GM12878 (cell line): ENCODE measurements at regions not wholly inside any gene's neighbourhood (a gene's known extent, or its start where the extent isn't known, plus 50 kb on each side); places are given as distances from the start of the nearest gene placed in this dataset.

Experiments used
- ASH2L ChIP-seq: fragments of 300-600, 200-600 bp; sonication (generic); IDR thresholded peaks from 2 replicates; pipeline ENCODE4 v1.6.1; 2017; ENCODE audit warnings: low read depth, mild to moderate bottlenecking, borderline replicate concordance
- BACH1 ChIP-seq: fragments of 450-650 bp; IDR thresholded peaks from 2 replicates; pipeline ENCODE4 v1.6.1; 2017; ENCODE audit warnings: mild to moderate bottlenecking, borderline replicate concordance
- CBFB ChIP-seq: IDR thresholded peaks from 2 replicates; pipeline ENCODE4 v1.6.1; 2016; ENCODE audit warnings: antibody characterized with exemption, low read depth
- CBX3 ChIP-seq: fragments of 200-600 bp; sonication (generic); IDR thresholded peaks from 2 replicates; pipeline ENCODE4 v1.6.1; 2016; ENCODE audit warnings: low read depth, borderline replicate concordance
- CREB1 ChIP-seq: IDR thresholded peaks from 2 replicates; pipeline ENCODE4 v1.6.1; 2012; ENCODE audit warnings: low read depth, mild to moderate bottlenecking, inconsistent platforms
- E4F1 ChIP-seq: fragments of 450-650 bp; IDR thresholded peaks from 2 replicates; pipeline ENCODE4 v1.6.1; 2018; ENCODE audit warnings: borderline replicate concordance, mild to moderate bottlenecking; ENCODE audit not compliant: partially characterized antibody
- ELK1 ChIP-seq: IDR thresholded peaks from 2 replicates; pipeline ENCODE4 v1.6.1; 2012; ENCODE audit warnings: low read depth, low read length, improper control_type of control experiment
- EP300 ChIP-seq, 2 experiments: fragments of 150-350 bp in 1 of 2; IDR thresholded peaks; 2 replicates each; pipeline ENCODE4 v1.6.1; 2011 to 2012; ENCODE audit warnings: low read depth in 2 of 2, low read length in 2 of 2, borderline replicate concordance in 1 of 2, improper control_type of control experiment in 1 of 2, inconsistent platforms in 1 of 2; ENCODE audit not compliant: control insufficient read depth in 1 of 2
- FOXK2 ChIP-seq: fragments of 450-650 bp; IDR thresholded peaks from 2 replicates; pipeline ENCODE4 v1.6.1; 2017; ENCODE audit warnings: mild to moderate bottlenecking, moderate library complexity
- FOXM1 ChIP-seq: IDR thresholded peaks from 2 replicates; pipeline ENCODE4 v1.6.1; 2012; ENCODE audit warnings: low read depth, mild to moderate bottlenecking, inconsistent platforms, low read length, moderate library complexity
- HDAC2 ChIP-seq: fragments of 200-600 bp; sonication (generic); IDR thresholded peaks from 2 replicates; pipeline ENCODE4 v1.6.1; 2017
- IKZF2 ChIP-seq, 2 experiments: fragments of 450-650 bp; IDR thresholded peaks; 2 replicates each; pipeline ENCODE4 v1.6.1; 2017; ENCODE audit warnings: mild to moderate bottlenecking in 2 of 2, moderate library complexity in 2 of 2
- IRF3 ChIP-seq: fragments of 450-650 bp; IDR thresholded peaks from 2 replicates; pipeline ENCODE4 v1.6.1; 2014; ENCODE audit warnings: mild to moderate bottlenecking
- IRF4 ChIP-seq: IDR thresholded peaks from 2 replicates; pipeline ENCODE4 v1.6.1; 2011; ENCODE audit warnings: low read depth, low read length
- MXI1 ChIP-seq: fragments of 150-350 bp; IDR thresholded peaks from 2 replicates; pipeline ENCODE4 v1.6.1; 2011; ENCODE audit warnings: low read depth, mild to moderate bottlenecking, inconsistent platforms, low read length, improper control_type of control experiment
- NKRF ChIP-seq: fragments of 450-650 bp; conservative IDR thresholded peaks from 2 replicates; pipeline ENCODE4 v1.6.1; 2017; ENCODE audit warnings: mild to moderate bottlenecking, moderate library complexity
- PAX5 ChIP-seq: IDR thresholded peaks from 2 replicates; pipeline ENCODE4 v1.6.1; 2011; ENCODE audit warnings: low read depth, low read length, borderline replicate concordance
- POLR2AphosphoS2 ChIP-seq: IDR thresholded peaks from 2 replicates; pipeline ENCODE4 v1.6.1; 2011; ENCODE audit warnings: low read depth, mild to moderate bottlenecking, low read length, improper control_type of control experiment, moderate library complexity
- POU2F2 ChIP-seq: IDR thresholded peaks from 3 replicates; pipeline ENCODE4 v1.6.1; 2011; ENCODE audit warnings: low read depth, mild to moderate bottlenecking, low read length, borderline replicate concordance
- RAD21 ChIP-seq: IDR thresholded peaks from 2 replicates; pipeline ENCODE4 v1.6.1; 2011; ENCODE audit warnings: mild to moderate bottlenecking, low read depth, low read length, moderate library complexity; ENCODE audit not compliant: insufficient read depth
- RB1 ChIP-seq: fragments of 450-650 bp; formaldehyde crosslinking; IDR thresholded peaks from 2 replicates; pipeline ENCODE4 v1.6.1; 2017; ENCODE audit warnings: mild to moderate bottlenecking, borderline replicate concordance
- SUZ12 ChIP-seq: fragments of 200-600 bp; sonication (generic); IDR thresholded peaks from one replicate; pipeline ENCODE4 v1.6.1; 2018; ENCODE audit warnings: antibody characterized with exemption, mild to moderate bottlenecking; ENCODE audit not compliant: unreplicated experiment
- TCF3 ChIP-seq: IDR thresholded peaks from 2 replicates; pipeline ENCODE4 v1.6.1; 2012; ENCODE audit warnings: low read depth, mild to moderate bottlenecking, low read length, borderline replicate concordance; ENCODE audit not compliant: insufficient read depth
- YY1 ChIP-seq: IDR thresholded peaks from 2 replicates; pipeline ENCODE4 v1.6.1; 2011; ENCODE audit warnings: low read depth, mild to moderate bottlenecking, low read length
- ZNF622 ChIP-seq: fragments of 450-650 bp; IDR thresholded peaks from 2 replicates; pipeline ENCODE4 v1.6.1; 2017; ENCODE audit warnings: mild to moderate bottlenecking, inconsistent platforms

GRCh38 chr12:68451261-68452077 is 119.3 kb upstream of the MDM1 start (continued):
- TF ChIP-seq E4F1 (no peak), CREB1 (peak; percentile 4; the same call in 1 of the 2 replicates), BACH1 (no peak), SUZ12 (no peak), FOXM1 (peak; percentile 23; the same call in 1 of the 2 replicates), POU2F2 (0 out of 3 replicates have a peak, but pooled peaks have one; percentile 3), IRF4 (peak; percentile 81), POLR2AphosphoS2 (no peak), ZNF622 (no peak), EP300 (IDR thresholded peaks at IDR 0.05; ENCODE audit: borderline replicate concordance in 1 of 2, control insufficient read depth in 1 of 2, low read depth in 2 of 2, low read length in 2 of 2) (peak; percentile 32 to 50; a peak in 2 of 4 replicates), YY1 (0 out of 2 replicates have a peak, but pooled peaks have one; percentile 6), IRF3 (no peak), IKZF2 (IDR thresholded peaks at IDR 0.05) (peak; percentile 52; a peak in 3 of 4 replicates), ASH2L (no peak), MXI1 (peak; percentile 67), CBX3 (no peak), HDAC2 (no peak), PAX5 (no peak), ELK1 (no peak), CBFB (peak; percentile 49; the same call in 1 of the 2 replicates), RAD21 (no peak), NKRF (no peak), RB1 (no peak), FOXK2 (no peak), TCF3 (no peak)
